COLO668 (cell line): ENCODE measurements at regions not wholly inside any gene's neighbourhood (a gene's known extent, or its start where the extent isn't known, plus 50 kb on each side); places are given as distances from the start of the nearest gene placed in this dataset.
"Not testable (repeated sequence)": the region's sequence is repeated elsewhere in the genome, so short reads cannot be mapped to it uniquely, and the experiment has no call there.

ENCODE experiments used
- DNase-seq: peaks from one replicate; lab custom pipeline; 2025; ENCODE audit not compliant: unreplicated experiment; lab: John Stamatoyannopoulos, UW

DNA sequence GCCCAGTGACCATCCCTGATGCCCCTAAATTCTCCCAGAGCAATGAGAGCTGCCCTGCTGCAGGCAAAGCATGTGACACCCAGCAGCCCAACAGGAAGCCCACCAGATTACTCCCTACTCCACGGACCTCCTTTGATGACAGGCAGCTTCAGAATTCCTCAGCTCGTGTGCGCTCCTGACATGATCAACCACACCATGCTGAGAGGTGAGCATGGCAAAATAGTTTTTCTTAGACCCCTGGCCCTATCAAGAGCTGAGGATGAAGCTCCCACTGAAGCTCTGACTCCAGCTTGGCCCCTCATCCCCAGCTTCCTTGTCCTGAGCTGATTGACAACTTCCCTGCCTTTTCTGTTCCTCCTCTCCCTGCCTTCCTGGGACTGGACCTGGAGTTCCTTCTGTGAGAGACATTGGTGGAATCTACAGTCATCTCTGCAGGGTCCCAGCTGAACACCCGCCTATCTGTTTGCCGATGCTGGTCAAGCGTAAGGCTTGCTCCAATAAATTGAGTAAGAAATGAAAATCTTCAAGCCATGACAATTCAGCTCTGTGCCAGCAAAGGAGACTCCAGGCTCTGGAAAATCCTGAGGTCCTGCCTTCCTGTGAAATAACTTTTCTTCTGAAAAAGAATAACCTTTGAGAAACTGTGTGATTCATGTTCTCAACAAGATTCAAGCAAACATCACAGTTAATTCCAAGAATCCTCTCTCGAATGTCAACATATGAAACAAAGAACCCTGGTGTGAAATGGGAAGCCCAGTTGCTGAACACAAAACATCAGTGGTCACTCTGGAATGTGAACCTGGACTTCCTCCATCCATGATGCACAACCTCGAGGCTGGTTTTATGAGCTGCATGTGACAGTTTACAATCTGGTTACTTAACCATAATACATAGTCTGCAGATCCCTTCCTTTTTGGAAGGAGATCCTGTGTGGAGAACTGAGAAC lies 201.1 kb downstream of the SPP2 start:
- no peak for DNase-seq

DNA sequence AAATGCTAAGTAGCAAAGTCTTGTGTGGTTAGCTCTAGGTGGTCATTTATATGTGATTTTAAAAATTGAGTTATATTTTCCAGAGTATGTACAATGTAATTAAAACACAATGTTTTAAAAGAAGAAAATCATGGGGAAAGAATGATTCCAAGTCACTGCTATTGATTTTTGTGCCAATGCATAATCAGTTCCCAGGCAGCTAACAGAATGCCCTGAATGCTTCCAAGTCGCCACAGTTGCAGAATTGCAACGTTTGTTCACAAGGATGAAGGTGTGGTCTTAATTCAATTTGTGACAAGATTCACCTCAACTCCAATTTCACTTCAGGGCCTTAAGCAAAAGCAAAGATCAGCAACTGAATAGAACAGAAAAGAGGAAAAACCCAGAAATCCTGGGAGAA lies 200.4 kb downstream of the SPP2 start:
- no peak for DNase-seq

DNA sequence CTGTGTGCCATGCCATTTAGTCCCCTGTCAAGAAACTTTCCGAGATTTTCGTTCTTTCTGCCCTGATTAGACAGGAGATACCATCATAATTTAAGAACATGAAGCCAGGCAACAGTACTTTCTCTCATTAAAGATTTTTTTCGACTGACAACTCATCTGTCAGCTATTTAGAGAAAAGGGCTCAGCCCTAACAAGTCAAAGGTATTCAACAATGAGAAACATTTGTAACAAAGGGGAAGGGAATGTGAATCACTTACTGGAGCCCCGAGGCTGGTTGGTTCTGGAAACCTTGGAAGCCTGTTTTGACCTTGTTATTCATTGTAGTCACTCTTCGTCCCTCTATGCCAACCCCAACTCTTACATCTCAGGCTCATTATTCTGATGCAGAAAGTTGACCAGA lies 199.4 kb downstream of the SPP2 start:
- DNase-seq: no peak

DNA sequence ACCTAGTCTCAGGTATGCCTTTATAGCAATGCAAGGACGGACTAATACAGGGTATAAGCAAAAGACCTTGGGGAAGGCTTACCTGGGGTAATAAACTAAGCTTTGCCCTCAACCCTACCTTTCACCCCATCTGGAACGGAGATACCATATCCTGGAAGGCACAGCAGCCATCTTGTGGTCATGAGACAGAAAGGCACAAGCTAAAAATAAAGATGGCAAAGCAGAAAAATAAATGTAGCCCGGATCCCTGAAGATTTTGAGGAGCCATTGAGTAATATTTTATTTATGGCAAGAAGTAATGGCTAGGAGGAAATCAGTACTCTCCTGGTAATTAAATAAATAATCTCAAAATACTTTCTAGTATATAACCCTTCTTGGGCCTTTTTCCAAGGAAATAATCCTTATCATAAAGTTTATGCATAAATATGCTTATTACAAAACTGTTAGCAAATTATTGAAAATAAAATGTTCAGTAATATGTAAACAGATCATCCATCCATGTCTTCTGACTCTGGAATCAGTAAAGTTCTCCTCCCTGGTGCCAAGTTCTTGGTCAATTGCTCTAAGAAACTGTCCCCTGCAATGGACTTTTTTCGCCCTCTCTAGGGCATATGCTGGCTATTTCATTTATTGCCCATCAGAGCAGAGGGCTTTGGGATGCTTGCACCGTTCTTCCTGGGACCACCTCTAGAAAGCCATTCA lies 198.7 kb downstream of the SPP2 start:
- no peak for DNase-seq

DNA sequence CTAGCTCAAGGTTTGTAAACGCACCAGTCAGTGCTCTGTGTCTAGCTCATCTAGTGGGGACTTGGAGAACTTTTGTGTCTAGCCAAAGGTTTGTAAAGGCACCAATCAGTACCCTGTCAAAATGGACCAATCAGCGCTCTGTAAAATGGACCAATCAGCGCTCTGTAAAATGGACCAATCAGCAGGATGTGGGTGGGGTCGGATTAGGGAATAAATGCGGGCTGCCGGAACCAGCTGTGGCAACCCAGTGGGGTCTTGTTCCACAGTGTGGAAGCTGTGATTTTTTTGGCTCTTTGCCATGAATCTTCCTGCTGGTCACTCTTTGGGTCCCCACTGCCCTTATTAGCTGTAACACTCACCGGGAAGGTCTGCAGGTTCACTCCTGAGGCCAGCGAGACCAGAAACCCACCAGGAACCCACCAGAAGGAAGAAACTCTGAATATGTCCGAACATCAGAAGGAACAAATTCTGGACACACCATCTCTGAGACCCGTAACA lies 197.8 kb downstream of the SPP2 start:
- not testable (repeated sequence) for DNase-seq

DNA sequence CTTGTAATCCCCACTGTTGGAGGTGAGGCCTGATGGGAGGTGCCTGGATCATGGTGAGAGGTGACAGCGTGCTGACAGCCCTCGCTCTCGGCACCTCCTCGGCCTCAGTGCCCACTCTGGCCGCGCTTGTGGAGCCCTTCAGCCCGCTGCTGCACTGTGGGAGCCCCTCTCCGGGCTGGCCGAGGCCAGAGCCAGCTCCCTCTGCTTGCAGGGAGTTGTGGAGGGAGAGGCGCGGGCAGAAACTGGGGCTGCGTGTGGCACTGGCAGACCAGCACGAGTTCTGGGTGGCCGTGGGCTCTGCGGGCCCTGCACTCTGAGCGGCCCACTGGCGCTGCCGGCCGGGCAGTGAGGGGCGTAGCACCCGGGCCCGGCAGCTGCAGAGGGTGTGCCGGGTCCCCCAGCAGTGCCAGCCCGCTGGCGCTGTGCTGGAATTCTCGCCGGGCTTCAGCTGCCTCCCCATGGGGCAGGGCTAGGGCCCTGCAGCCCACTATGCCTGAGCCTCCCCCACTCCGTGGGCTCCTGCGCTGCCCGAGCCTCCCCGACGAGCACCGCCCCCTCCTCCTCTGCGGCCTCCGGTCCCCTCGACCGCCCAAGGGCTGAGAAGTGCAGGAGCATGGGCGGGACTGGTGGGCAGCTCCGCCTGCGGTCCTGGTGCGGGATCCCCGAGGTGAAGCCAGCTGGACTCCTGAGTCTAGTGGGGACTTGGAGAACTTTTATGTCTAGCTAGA lies 197.1 kb downstream of the SPP2 start:
- no peak for DNase-seq

DNA sequence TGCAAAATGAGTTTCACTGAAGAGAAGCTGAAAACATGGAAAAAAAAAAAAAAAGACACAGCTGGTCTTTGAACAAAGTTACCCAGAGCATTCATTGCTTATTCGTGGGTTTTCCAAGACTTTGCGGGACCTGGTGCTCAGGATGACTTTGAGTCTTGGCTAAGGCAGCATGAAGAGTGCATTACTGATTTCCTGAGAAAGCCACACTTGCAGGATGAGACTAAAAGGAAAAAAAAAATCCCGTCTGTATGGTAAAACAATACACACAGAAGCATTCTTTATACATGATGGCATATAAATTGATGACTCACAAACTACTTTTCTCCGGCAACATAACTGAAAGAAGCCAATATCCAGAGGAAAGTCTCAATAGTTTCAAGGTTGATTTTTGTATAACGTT lies 195.4 kb downstream of the SPP2 start:
- no peak for DNase-seq

DNA sequence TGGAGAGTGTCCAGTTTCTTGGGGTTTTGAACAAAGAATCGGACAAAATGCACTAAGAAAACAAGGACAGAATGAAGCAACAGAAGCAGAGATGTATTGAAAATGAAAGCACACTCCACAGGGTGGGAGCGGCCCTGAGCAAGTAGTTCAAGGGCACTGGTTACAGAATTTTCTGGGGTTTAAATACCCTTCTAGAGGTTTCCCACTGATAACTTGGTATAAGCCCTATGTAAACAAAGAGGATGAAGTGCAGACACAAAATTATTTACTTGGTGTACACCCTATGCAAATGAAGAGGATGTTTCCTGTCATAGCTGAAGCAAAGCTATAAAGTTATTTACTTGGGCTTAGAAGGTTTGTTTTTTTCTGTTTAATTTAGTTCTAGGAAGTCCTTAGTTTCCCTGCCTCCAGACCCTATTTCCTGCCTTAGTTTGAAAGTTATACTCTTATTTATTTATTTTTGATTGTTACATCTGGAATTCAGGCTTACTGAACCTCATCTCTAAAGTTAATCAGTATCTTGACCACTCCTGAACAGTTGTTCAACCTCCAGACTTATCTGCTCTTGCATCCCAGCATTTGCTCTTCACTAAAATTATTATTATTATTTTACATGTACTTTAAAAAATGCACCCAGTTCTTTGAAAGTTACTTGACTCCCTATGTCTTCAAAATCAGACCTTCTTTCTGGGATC lies 193.5 kb downstream of the SPP2 start:
- no peak for DNase-seq

DNA sequence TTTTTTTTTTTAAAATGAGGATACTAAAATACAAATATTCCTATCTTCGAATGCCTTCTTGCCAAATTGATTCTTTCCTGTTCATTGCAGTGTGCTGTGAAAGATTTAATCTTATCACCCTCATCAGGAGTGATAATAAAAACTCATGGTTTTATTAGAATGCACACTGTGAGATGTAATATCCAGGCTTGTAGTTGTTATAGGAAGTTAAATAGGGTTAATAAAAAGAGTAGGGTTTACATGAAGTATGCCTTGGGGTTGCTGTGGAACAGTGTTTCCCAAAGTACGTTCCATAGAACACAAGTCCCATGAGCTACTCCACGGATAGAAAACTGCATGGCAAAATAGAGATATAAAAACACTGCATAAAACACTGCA lies 191.9 kb downstream of the SPP2 start:
- no peak for DNase-seq

DNA sequence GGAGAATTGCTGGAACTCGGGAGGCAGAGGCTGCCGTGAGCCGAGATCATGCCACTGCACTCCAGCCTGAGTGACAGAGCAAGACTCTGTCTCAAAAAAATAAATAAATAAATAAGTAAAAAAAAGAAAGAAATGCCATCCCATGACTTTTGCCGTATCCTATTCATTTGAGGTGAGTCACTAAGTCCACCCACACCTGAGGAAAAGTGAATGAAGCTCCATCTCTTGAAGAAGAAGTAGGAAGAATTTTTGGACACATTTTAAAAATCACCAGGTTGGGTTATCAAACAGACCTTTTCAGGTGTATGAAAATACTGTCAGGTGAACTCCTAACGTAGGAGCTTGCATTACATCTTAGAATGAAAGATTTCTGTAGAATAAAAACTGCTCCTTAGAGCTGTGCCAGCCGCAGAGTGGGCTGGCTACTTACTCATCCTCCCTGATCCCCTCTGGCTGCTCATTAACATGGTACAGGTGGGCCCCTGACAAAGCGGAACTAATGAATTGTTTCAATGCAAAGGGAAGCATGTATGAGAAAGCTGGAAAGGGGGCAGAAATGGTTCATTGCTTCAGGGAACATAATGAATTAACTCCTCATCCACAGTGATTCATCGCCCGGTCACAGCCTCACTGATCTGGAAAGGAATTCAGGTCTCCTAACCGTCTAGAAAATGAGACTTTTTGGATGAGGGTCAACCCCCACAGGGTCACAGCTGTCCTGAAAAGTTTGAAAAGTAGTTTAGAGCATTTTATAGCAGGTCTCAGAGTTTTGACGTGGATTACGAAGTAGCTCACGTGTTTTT lies 191.4 kb downstream of the SPP2 start:
- DNase-seq: no peak

DNA sequence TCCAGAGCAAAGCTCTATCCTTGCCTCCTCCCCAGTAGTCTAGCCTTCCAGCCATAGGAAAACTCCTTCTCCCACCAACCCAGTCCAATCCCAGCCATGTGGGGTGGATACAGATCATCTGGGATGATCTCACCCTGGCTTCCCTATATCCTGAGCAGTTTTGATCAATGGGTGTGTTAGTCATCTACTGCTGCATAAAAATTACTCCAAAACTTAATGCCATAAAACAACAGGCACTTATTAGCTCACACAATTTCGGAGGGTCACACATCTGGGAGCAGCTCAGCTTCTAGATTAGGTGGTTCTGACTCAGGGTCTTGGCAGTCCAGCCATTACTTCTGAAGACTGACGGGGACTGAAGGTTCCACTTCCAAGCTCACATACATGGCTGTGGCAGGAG lies 190.4 kb downstream of the SPP2 start:
- DNase-seq: no peak

DNA sequence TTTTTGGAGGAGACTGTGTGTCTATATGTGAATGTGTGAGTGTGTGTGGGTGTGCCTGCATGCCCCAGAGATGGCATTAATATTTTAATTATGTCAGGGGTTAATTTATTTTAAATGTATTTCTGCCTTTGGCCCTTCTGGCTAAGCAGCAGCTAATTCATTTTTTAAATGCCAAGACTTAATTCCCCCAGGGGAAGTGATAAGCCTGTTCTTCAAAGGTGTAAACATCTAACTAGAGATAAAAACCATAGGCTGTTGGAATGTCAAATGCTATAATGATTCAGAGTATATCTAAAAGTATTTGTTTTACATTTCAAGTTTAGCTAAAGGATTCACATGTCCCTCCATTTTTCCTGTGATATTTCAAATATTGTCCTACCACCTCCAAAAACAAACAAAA lies 184.7 kb downstream of the SPP2 start:
- no peak for DNase-seq

DNA sequence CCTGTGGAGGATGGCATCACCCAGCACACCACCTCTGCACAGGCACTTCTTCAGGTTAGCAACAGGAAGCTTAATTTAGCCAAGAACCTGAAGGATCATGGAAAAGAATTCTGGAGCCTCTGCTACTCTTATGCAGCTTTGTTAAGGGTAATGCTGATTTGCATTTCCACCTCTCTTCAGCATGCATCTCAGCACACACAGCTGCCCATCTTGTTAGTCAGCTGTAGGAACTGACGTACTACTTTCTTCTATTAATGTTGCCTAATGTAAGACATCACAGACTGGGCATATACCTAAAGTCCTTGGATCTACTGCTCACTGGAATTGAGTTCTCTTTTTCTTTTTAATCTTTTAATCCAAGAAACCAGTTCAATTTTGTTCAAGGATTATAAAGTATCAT lies 181.0 kb downstream of the SPP2 start:
- DNase-seq: no peak

DNA sequence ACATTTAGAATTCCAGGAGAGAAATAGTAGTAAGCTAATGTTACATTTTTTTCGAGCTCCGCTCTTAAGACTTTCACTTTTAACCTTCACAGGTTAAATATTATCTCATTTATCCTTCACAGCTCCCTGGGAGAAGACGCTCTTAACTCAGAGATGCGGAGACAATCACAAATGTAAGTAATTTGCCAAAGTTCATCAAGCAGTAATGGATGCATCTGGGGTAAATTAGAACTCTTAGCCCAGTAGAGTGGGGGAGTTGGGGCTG lies 168.5 kb downstream of the SPP2 start:
- DNase-seq: no peak

DNA sequence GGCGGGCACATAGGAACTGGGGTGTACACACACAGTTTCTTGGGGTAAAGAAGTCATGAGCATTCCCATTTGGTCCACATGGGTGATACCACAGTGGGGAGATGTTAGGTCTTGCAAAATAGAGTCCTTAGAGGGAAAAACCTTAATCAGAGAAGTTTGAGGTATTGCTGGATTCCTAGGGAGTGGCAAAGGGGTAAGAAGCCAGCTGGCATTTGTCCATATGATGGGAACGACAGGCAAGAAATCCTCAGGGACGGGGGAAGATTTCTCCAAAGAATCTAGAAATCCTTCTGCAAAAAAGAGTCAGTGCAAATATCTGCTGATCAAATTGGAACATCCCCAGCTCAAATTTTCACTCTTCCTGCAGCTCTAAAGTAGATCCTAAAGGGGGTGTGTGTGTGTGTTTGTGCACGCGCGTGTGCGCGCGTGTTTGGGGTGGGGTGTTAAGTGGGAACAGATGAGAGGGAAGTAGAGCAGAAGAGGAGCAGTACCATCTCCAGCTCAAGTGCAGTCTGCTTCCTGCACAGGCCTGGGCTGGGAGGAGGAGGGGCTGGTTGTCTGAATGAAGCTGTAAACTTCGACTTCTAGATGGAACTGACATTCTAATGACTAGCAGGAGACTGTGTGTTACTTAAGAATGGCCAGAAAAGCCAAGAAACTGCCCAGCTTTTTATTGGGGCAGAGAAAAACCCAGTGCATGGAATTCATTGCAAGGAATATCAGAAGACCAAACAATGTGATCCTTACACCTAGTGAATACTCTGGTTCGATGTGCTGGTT lies 168.0 kb downstream of the SPP2 start:
- DNase-seq: no peak

DNA sequence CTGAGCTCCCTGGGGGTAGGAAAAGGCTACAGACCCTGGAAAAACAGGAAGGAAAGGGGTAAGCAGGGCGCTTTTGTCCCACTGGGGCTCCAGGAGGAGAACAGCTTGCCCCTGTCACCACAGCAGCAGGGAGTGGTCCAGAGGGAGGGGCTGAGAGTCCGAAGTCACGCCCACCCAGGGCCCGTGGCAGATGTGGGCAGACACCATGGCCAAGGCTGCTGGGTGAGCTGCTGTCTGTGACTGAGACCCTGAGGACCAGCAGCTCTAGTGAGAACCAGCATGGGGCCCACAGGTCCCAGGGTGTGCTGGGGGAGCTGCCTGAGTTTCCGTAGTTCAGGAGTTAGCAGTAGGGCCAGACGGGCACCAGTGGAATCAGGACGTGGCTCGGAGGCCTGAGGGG lies 162.0 kb downstream of the SPP2 start:
- no peak for DNase-seq

DNA sequence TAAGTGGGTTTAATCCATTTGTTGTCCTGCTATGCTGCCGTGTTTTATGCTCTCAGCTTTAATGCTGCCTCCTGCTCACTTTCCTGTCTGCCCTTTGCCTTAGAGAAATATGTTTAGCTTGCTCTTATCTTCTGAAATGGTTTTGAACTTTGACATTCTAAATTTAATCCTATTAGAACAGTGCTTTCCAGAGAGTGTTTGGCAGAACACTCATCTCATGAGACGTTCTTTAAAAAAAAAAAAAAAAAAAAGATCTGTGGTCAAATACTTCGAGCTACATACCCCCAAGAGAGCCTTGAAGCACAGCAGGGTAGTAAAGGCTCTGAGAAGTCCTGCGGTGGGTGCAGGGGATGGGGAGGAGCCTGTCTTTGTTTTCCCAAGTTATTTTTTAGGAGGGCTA lies 161.3 kb downstream of the SPP2 start:
- DNase-seq: no peak

DNA sequence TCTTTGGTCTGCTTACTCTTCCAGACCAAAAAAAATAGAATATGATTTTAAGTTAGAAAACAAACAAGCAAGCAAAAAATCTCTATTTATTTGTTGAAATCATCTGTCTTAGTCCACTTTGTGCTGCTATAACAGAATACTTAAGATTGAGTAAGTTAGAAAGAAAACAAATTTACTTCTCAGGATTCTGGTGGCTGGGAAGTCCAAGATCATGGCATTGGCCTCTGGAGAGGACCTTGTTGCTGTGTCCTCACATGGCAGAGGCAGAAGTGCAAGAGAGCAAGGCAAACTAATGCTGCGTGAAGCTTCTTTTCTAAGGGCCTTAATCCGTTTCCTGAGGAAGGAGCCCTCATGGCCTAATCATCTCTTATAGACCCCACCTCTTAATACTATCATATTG lies 156.2 kb downstream of the SPP2 start:
- DNase-seq: no peak

DNA sequence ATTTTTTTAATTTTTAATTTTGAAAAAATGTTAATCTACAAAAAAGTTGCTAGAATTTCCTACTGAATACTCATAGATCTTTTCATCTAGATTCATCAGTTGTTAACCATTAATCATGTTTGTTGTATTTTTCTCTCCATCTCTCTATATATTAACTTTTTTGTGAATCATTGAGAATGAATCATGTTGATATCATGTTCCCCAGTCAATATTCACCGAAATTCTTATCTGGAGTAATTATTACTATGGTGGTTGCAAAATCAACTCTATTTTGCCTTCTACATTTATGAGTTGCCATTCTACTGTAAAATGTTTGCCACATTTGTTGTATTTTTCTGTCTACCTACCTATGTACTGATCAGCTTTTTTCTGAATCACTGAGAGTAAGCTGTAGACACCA lies 154.0 kb downstream of the SPP2 start:
- no peak for DNase-seq
